GM12878 (cell line): ENCODE measurements at regions not wholly inside any gene's neighbourhood (a gene's known extent, or its start where the extent isn't known, plus 50 kb on each side); places are given as distances from the start of the nearest gene placed in this dataset.

Experiments
- CHD2 ChIP-seq: IDR thresholded peaks from 2 replicates; pipeline ENCODE4 v1.6.1; 2011; ENCODE audit warnings: low read depth, low read length, improper control_type of control experiment, borderline replicate concordance
- HDGF ChIP-seq: fragments of 450-650 bp; IDR thresholded peaks from 2 replicates; pipeline ENCODE4 v1.6.1; 2016; ENCODE audit warnings: antibody characterized with exemption
- RBBP5 ChIP-seq: fragments of 200-600 bp; sonication (generic); conservative IDR thresholded peaks from 2 replicates; pipeline ENCODE4 v1.6.1; 2016

- TF ChIP-seq HDGF: no peak
- TF ChIP-seq RBBP5: no peak
- no peak for TF ChIP-seq CHD2
These were observed 68.6 kb upstream of the ARHGAP32 start for GRCh38 chr11:129260750-129261149.
